ENCODE measurements at regions not wholly inside any gene's neighbourhood (a gene's known extent, or its start where the extent isn't known, plus 50 kb on each side); places are given as distances from the start of the nearest gene placed in this dataset.

DNA sequence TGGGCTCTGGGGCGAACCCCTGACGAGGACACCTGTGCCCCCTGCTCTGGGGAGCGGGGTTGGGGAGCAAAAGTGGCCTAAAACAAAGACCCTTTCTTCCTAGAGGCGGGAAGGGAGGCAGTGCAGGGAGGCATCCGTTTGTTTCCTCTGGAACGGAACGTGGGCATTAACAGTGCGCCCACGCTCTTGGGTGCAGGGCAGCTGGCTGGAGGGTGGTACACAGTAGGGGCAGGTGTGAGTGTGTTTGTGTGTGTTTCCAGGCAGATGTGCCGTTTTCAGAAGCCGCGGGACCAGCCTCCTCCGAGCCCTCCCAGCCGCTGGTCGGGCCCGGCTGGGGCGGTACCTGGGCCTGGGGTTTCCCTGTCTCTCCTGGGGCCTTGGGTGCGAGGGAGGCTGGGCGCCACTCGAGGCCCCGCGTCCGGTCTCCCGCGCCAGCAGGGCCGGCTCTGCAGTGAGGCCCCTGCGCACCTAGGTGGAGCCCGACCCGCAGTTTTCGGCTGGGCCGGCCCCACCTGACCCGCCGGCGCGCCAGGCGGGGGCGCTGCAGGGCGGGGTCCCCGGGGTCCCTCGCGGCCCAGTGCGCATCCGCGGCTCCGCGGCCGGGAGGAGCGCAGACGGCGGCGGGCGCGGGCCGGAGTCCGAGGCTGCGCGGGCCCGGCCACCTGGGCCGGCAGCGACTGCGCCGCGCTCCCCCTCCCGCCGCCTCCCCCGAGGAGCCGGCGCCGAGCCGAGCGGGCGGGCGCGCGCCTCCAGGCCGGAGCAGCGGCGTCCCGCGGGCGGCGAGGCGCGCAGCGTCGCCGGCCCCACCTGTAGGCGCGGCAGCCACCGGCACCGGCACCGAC, 1252.7 kb downstream of the BRD1 start (continued):
- TF ChIP-seq, protein P1, sequence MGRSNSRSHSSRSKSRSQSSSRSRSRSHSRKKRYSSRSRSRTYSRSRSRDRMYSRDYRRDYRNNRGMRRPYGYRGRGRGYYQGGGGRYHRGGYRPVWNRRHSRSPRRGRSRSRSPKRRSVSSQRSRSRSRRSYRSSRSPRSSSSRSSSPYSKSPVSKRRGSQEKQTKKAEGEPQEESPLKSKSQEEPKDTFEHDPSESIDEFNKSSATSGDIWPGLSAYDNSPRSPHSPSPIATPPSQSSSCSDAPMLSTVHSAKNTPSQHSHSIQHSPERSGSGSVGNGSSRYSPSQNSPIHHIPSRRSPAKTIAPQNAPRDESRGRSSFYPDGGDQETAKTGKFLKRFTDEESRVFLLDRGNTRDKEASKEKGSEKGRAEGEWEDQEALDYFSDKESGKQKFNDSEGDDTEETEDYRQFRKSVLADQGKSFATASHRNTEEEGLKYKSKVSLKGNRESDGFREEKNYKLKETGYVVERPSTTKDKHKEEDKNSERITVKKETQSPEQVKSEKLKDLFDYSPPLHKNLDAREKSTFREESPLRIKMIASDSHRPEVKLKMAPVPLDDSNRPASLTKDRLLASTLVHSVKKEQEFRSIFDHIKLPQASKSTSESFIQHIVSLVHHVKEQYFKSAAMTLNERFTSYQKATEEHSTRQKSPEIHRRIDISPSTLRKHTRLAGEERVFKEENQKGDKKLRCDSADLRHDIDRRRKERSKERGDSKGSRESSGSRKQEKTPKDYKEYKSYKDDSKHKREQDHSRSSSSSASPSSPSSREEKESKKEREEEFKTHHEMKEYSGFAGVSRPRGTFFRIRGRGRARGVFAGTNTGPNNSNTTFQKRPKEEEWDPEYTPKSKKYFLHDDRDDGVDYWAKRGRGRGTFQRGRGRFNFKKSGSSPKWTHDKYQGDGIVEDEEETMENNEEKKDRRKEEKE (IDR thresholded peaks at IDR 0.05), result no peak
- TF ChIP-seq KDM3A (CRISPR knock-in tag; IDR thresholded peaks at IDR 0.05; ENCODE audit: low read depth) (no peak), RAD51 (IDR thresholded peaks at IDR 0.05; ENCODE audit: borderline replicate concordance) (no peak), AKAP8 (CRISPR knock-in tag; IDR thresholded peaks at IDR 0.05) (no peak), KAT2B (IDR thresholded peaks at IDR 0.05; ENCODE audit: borderline replicate concordance, low read depth, low read length) (no peak), ZNF615 (CRISPR knock-in tag; IDR thresholded peaks at IDR 0.05; ENCODE audit: borderline replicate concordance) (no peak), ZMAT3 (CRISPR knock-in tag; conservative IDR thresholded peaks at IDR 0.05) (no peak), ZNF142 (CRISPR knock-in tag; IDR thresholded peaks at IDR 0.05) (0 out of 2 replicates have a peak, but pooled peaks have one; percentile 32), KDM5A (IDR thresholded peaks at IDR 0.05; ENCODE audit: borderline replicate concordance, low read length) (no peak), ZNF503 (CRISPR knock-in tag; IDR thresholded peaks at IDR 0.05) (no peak), ZNF3 (CRISPR knock-in tag; IDR thresholded peaks at IDR 0.05) (no peak), ZNF770 (CRISPR knock-in tag; IDR thresholded peaks at IDR 0.05) (peak; percentile 57; the same call in 1 of the 2 replicates), JUN (CRISPR knock-in tag; IDR thresholded peaks at IDR 0.05) (no peak), HOXA5 (CRISPR knock-in tag; IDR thresholded peaks at IDR 0.05) (no peak), NKX3-1 (CRISPR knock-in tag; IDR thresholded peaks at IDR 0.05) (no peak), ZNF264 (CRISPR knock-in tag; IDR thresholded peaks at IDR 0.05) (no peak), ZNF616 (CRISPR knock-in tag; IDR thresholded peaks at IDR 0.05; ENCODE audit: low read depth) (no peak), ZNF180 (CRISPR knock-in tag; IDR thresholded peaks at IDR 0.05; ENCODE audit: borderline replicate concordance, low read depth) (no peak)

Data from HepG2 (cell line).